ENCODE measurements at regions not wholly inside any gene's neighbourhood (a gene's known extent, or its start where the extent isn't known, plus 50 kb on each side); places are given as distances from the start of the nearest gene placed in this dataset.
"Not testable (repeated sequence)": the region's sequence is repeated elsewhere in the genome, so short reads cannot be mapped to it uniquely, and the experiment has no call there.

GRCh38 chr12:115374480-115375185 lies 690.7 kb upstream of the TBX3 start:
- peak overlapping the region; percentile 76 for H2AFZ ChIP-seq
- no peaks in the 10 kb centered on the region for H3K9me2 ChIP-seq (ENCODE audit: insufficient read depth)
- no peaks in the 10 kb centered on the region for H3F3A ChIP-seq (ENCODE audit: insufficient read depth)
- no peaks in the 10 kb centered on the region for H3K79me2 ChIP-seq (ENCODE audit: insufficient read depth)
- peaks cover 9% of the 10 kb centered on the region for H3K4me1 ChIP-seq (ENCODE audit: insufficient read depth)
- TF ChIP-seq EZH2phosphoT487 (IDR thresholded peaks at IDR 0.05; ENCODE audit: insufficient read depth, low read depth) (no peak), EZH2 (IDR thresholded peaks at IDR 0.05; ENCODE audit: insufficient read depth, poor library complexity, severe bottlenecking) (no peak)
- no peaks in the 10 kb centered on the region for H3K27me3 ChIP-seq (replicated peaks; ENCODE audit: insufficient read depth)
- H4K20me1 ChIP-seq (ENCODE audit: insufficient read depth) = no peaks in the 10 kb centered on the region
- WGBS, 2 experiments (ENCODE audit: low coverage in 1 of 2, low lambda C conversion rate in 2 of 2, missing lambda C conversion rate in 2 of 2) = 86 to 96% methylated on average over 4 of the region's 4 CpGs
- H3K9ac ChIP-seq = peak overlapping the region; percentile 38; the same call in 1 of the 2 replicates
- no peak overlapping the region for H3K27ac ChIP-seq
- in situ Hi-C loops (cut with MboI) = loop anchor here (25.0 kb wide), 1 partner anchor 687 kb away; the partner anchor contains the start of gene TBX3
- no peak overlapping the region; the same call in 1 of the 2 replicates for H3K4me3 ChIP-seq
- H3K9me3 ChIP-seq (ENCODE audit: low read depth) = no peaks in the 10 kb centered on the region
- peak overlapping the region; percentile 29 for H3K4me2 ChIP-seq (ENCODE audit: unreplicated experiment)
- no peak for DNase-seq
- H3K36me3 ChIP-seq (ENCODE audit: low read depth) = no peaks in the 10 kb centered on the region

GRCh38 chr12:115371711-115372110 lies 687.7 kb upstream of the TBX3 start:
- Histone ChIP-seq H3K27ac (no peak overlapping the region), H3F3A (ENCODE audit: insufficient read depth) (no peaks in the 10 kb centered on the region), H3K4me3 (no peak overlapping the region), H3K79me2 (ENCODE audit: insufficient read depth) (no peaks in the 10 kb centered on the region), H2AFZ (no peak overlapping the region), H3K36me3 (ENCODE audit: low read depth) (no peaks in the 10 kb centered on the region), H3K9me3 (ENCODE audit: low read depth) (no peaks in the 10 kb centered on the region), H3K4me1 (ENCODE audit: insufficient read depth) (peaks cover 9% of the 10 kb centered on the region), H3K9me2 (ENCODE audit: insufficient read depth) (no peaks in the 10 kb centered on the region), H3K27me3 (replicated peaks; ENCODE audit: insufficient read depth) (no peaks in the 10 kb centered on the region), H3K4me2 (ENCODE audit: unreplicated experiment) (no peak overlapping the region), H3K9ac (no peak overlapping the region), H4K20me1 (ENCODE audit: insufficient read depth) (no peaks in the 10 kb centered on the region)
- 96 to 98% methylated on average over 4 of the region's 4 CpGs for WGBS, 2 experiments (ENCODE audit: low coverage in 1 of 2, low lambda C conversion rate in 2 of 2, missing lambda C conversion rate in 2 of 2)
- in situ Hi-C loops (cut with MboI) = loop anchor here (25.0 kb wide), 1 partner anchor 684 kb away; the partner anchor contains the start of gene TBX3
- TF ChIP-seq EZH2 (IDR thresholded peaks at IDR 0.05; ENCODE audit: insufficient read depth, poor library complexity, severe bottlenecking) = no peak
- TF ChIP-seq EZH2phosphoT487 (IDR thresholded peaks at IDR 0.05; ENCODE audit: insufficient read depth, low read depth) = no peak
- no peak for DNase-seq

- no peaks in the 10 kb centered on the region for H3K9me2 ChIP-seq (ENCODE audit: insufficient read depth)
- no peaks in the 10 kb centered on the region for H3K79me2 ChIP-seq (ENCODE audit: insufficient read depth)
- H3K9me3 ChIP-seq (ENCODE audit: low read depth) = no peaks in the 10 kb centered on the region
- TF ChIP-seq EZH2phosphoT487 (IDR thresholded peaks at IDR 0.05; ENCODE audit: insufficient read depth, low read depth) = no peak
- no peak for TF ChIP-seq EZH2 (IDR thresholded peaks at IDR 0.05; ENCODE audit: insufficient read depth, poor library complexity, severe bottlenecking)
- H3K4me3 ChIP-seq = no peak overlapping the region
- peaks cover 8% of the 10 kb centered on the region for H3K4me1 ChIP-seq (ENCODE audit: insufficient read depth)
- no peaks in the 10 kb centered on the region for H3K36me3 ChIP-seq (ENCODE audit: low read depth)
- H2AFZ ChIP-seq = no peak overlapping the region
- WGBS, 2 experiments (ENCODE audit: low coverage in 1 of 2, low lambda C conversion rate in 2 of 2, missing lambda C conversion rate in 2 of 2) = 36 to 40% methylated on average over 6 of the region's 6 CpGs
- no peak overlapping the region for H3K9ac ChIP-seq
- DNase-seq = no peak
- H3K4me2 ChIP-seq (ENCODE audit: unreplicated experiment) = no peak overlapping the region
- in situ Hi-C loops (cut with MboI) = loop anchor here (25.0 kb wide), 1 partner anchor 683 kb away; the partner anchor contains the start of gene TBX3
- H3K27me3 ChIP-seq (replicated peaks; ENCODE audit: insufficient read depth) = no peaks in the 10 kb centered on the region
- no peak overlapping the region for H3K27ac ChIP-seq
- no peaks in the 10 kb centered on the region for H3F3A ChIP-seq (ENCODE audit: insufficient read depth)
- H4K20me1 ChIP-seq (ENCODE audit: insufficient read depth) = no peaks in the 10 kb centered on the region
These were observed 686.7 kb upstream of the TBX3 start for GRCh38 chr12:115370650-115371049.

- no peak overlapping the region for H3K4me3 ChIP-seq
- DNase-seq = no peak
- no peaks in the 10 kb centered on the region for H3K27me3 ChIP-seq (replicated peaks; ENCODE audit: insufficient read depth)
- no peaks in the 10 kb centered on the region for H3K36me3 ChIP-seq (ENCODE audit: low read depth)
- WGBS, 2 experiments (ENCODE audit: low coverage in 1 of 2, low lambda C conversion rate in 2 of 2, missing lambda C conversion rate in 2 of 2) = 91 to 94% methylated on average over 3 of the region's 3 CpGs
- no peaks in the 10 kb centered on the region for H3K9me2 ChIP-seq (ENCODE audit: insufficient read depth)
- in situ Hi-C loops (cut with MboI) = loop anchor here (25.0 kb wide), 1 partner anchor 683 kb away; the partner anchor contains the start of gene TBX3
- H4K20me1 ChIP-seq (ENCODE audit: insufficient read depth) = no peaks in the 10 kb centered on the region
- H3K9ac ChIP-seq = no peak overlapping the region
- TF ChIP-seq EZH2phosphoT487 (IDR thresholded peaks at IDR 0.05; ENCODE audit: insufficient read depth, low read depth) = no peak
- TF ChIP-seq EZH2 (IDR thresholded peaks at IDR 0.05; ENCODE audit: insufficient read depth, poor library complexity, severe bottlenecking) = no peak
- no peaks in the 10 kb centered on the region for H3F3A ChIP-seq (ENCODE audit: insufficient read depth)
- H3K4me2 ChIP-seq (ENCODE audit: unreplicated experiment) = no peak overlapping the region
- H3K4me1 ChIP-seq (ENCODE audit: insufficient read depth) = peaks cover 4% of the 10 kb centered on the region; the same call in 1 of the 2 replicates
- no peaks in the 10 kb centered on the region for H3K9me3 ChIP-seq (ENCODE audit: low read depth)
- no peak overlapping the region for H3K27ac ChIP-seq
- no peak overlapping the region for H2AFZ ChIP-seq
- H3K79me2 ChIP-seq (ENCODE audit: insufficient read depth) = no peaks in the 10 kb centered on the region
These were observed 686.2 kb upstream of the TBX3 start for GRCh38 chr12:115370207-115370606.

GRCh38 chr12:115366277-115366676 lies 682.3 kb upstream of the TBX3 start:
- not testable (repeated sequence) for H3K4me3 ChIP-seq; H3K4me1 ChIP-seq (ENCODE audit: insufficient read depth); DNase-seq; H4K20me1 ChIP-seq (ENCODE audit: insufficient read depth); H3K27me3 ChIP-seq (replicated peaks; ENCODE audit: insufficient read depth); H3K79me2 ChIP-seq (ENCODE audit: insufficient read depth); H3K4me2 ChIP-seq (ENCODE audit: unreplicated experiment); H3F3A ChIP-seq (ENCODE audit: insufficient read depth); H3K36me3 ChIP-seq (ENCODE audit: low read depth); H2AFZ ChIP-seq; H3K9ac ChIP-seq; H3K9me3 ChIP-seq (ENCODE audit: low read depth); H3K9me2 ChIP-seq (ENCODE audit: insufficient read depth); H3K27ac ChIP-seq
- in situ Hi-C loops (cut with MboI) = loop anchor here (25.0 kb wide), 1 partner anchor 679 kb away; the partner anchor contains the start of gene TBX3
- WGBS, 2 experiments (ENCODE audit: low coverage in 1 of 2, low lambda C conversion rate in 2 of 2, missing lambda C conversion rate in 2 of 2) = 87 to 94% methylated on average over 4 of the region's 4 CpGs

- H3F3A ChIP-seq (ENCODE audit: insufficient read depth); H3K36me3 ChIP-seq (ENCODE audit: low read depth): not testable (repeated sequence)
- in situ Hi-C loops (cut with MboI) = loop anchor here (25.0 kb wide), 1 partner anchor 678 kb away; the partner anchor contains the start of gene TBX3
These were observed 681.8 kb upstream of the TBX3 start for GRCh38 chr12:115365765-115366164.

More at GRCh38 chr12:115365765-115366164, 681.8 kb upstream of the TBX3 start:
- 84 to 86% methylated on average over 4 of the region's 4 CpGs for WGBS, 2 experiments (ENCODE audit: low coverage in 1 of 2, low lambda C conversion rate in 2 of 2, missing lambda C conversion rate in 2 of 2)
- not testable (repeated sequence) for H3K79me2 ChIP-seq (ENCODE audit: insufficient read depth); H4K20me1 ChIP-seq (ENCODE audit: insufficient read depth); H2AFZ ChIP-seq; H3K4me3 ChIP-seq; DNase-seq; H3K9me2 ChIP-seq (ENCODE audit: insufficient read depth); H3K4me2 ChIP-seq (ENCODE audit: unreplicated experiment); H3K27me3 ChIP-seq (replicated peaks; ENCODE audit: insufficient read depth); H3K9me3 ChIP-seq (ENCODE audit: low read depth); H3K9ac ChIP-seq; H3K4me1 ChIP-seq (ENCODE audit: insufficient read depth); H3K27ac ChIP-seq

All from GM23248 (cell line).